NCI-H226 (cell line): ENCODE measurements at regions not wholly inside any gene's neighbourhood (a gene's known extent, or its start where the extent isn't known, plus 50 kb on each side); places are given as distances from the start of the nearest gene placed in this dataset.
"Not testable (repeated sequence)": the region's sequence is repeated elsewhere in the genome, so short reads cannot be mapped to it uniquely, and the experiment has no call there.

ENCODE experiments used
- DNase-seq: peaks from one replicate; pipeline ENCODE4 v3.0.0-alpha.2; 2015

- DNase-seq = no peak
Measured at GRCh38 chr2:107132070-107132469, 246.1 kb upstream of the ST6GAL2 start.

- no peak for DNase-seq
Measured at GRCh38 chr2:107132746-107133145, 246.8 kb upstream of the ST6GAL2 start.

GRCh38 chr2:107133412-107133811 is 247.4 kb upstream of the ST6GAL2 start:
- no peak for DNase-seq

- no peak for DNase-seq
Measured at GRCh38 chr2:107136733-107137132, 250.8 kb upstream of the ST6GAL2 start.

- no peak for DNase-seq
Measured at GRCh38 chr2:107137706-107138105, 251.7 kb upstream of the ST6GAL2 start.

- no peak for DNase-seq
Measured at GRCh38 chr2:107146181-107146580, 260.2 kb upstream of the ST6GAL2 start.

GRCh38 chr2:107146645-107147044 is 260.7 kb upstream of the ST6GAL2 start:
- not testable (repeated sequence) for DNase-seq

- no peak for DNase-seq
Measured at GRCh38 chr2:107148055-107148454, 262.1 kb upstream of the ST6GAL2 start.

GRCh38 chr2:107148496-107148895 is 262.5 kb upstream of the ST6GAL2 start:
- no peak for DNase-seq

GRCh38 chr2:107160640-107161239 is 274.8 kb upstream of the ST6GAL2 start:
- DNase-seq = no peak

GRCh38 chr2:107168141-107168540 is 282.2 kb upstream of the ST6GAL2 start:
- no peak for DNase-seq

- DNase-seq = no peak
Measured at GRCh38 chr2:107174171-107174570, 288.2 kb upstream of the ST6GAL2 start.

- no peak for DNase-seq
Measured at GRCh38 chr2:107182981-107183380, 297.0 kb upstream of the ST6GAL2 start.

- DNase-seq = no peak
Measured at GRCh38 chr2:107187870-107188269, 301.9 kb upstream of the ST6GAL2 start.

- DNase-seq = no peak
Measured at GRCh38 chr2:107195631-107196030, 309.7 kb upstream of the ST6GAL2 start.

GRCh38 chr2:107197594-107198294 is 311.8 kb upstream of the ST6GAL2 start:
- DNase-seq = no peak

- no peak for DNase-seq
Measured at GRCh38 chr2:107202962-107203591, 317.1 kb upstream of the ST6GAL2 start.

GRCh38 chr2:107215401-107216350 is 329.7 kb upstream of the ST6GAL2 start:
- no peak for DNase-seq

GRCh38 chr2:107218208-107218607 is 332.2 kb upstream of the ST6GAL2 start:
- DNase-seq = no peak

- DNase-seq = no peak
Measured at GRCh38 chr2:107222466-107222865, 336.5 kb upstream of the ST6GAL2 start.

GRCh38 chr2:107235491-107236254 is 349.7 kb upstream of the ST6GAL2 start:
- no peak for DNase-seq

- no peak for DNase-seq
Measured at GRCh38 chr2:107242811-107243210, 356.8 kb upstream of the ST6GAL2 start.
